Skin epidermis (tissue), 12 donors: ENCODE measurements at regions not wholly inside any gene's neighbourhood (a gene's known extent, or its start where the extent isn't known, plus 50 kb on each side); places are given as distances from the start of the nearest gene placed in this dataset.

Source experiments
- H3K27ac ChIP-seq, 21 experiments: fragments of 200-600 bp; sonication (generic) in 11 of 21; one replicate each; pipeline ENCODE4 v1.5.0; 2020; ENCODE audit warnings: mild to moderate bottlenecking in 3 of 21, inconsistent platforms in 2 of 21, moderate library complexity in 2 of 21
- H3K4me3 ChIP-seq, 7 experiments: fragments of 200-600 bp; sonication (generic) in 2 of 7; one replicate each; pipeline ENCODE4 v1.5.0; 2020; ENCODE audit warnings: inconsistent platforms in 2 of 7, mild to moderate bottlenecking in 2 of 7, moderate library complexity in 1 of 7

DNA sequence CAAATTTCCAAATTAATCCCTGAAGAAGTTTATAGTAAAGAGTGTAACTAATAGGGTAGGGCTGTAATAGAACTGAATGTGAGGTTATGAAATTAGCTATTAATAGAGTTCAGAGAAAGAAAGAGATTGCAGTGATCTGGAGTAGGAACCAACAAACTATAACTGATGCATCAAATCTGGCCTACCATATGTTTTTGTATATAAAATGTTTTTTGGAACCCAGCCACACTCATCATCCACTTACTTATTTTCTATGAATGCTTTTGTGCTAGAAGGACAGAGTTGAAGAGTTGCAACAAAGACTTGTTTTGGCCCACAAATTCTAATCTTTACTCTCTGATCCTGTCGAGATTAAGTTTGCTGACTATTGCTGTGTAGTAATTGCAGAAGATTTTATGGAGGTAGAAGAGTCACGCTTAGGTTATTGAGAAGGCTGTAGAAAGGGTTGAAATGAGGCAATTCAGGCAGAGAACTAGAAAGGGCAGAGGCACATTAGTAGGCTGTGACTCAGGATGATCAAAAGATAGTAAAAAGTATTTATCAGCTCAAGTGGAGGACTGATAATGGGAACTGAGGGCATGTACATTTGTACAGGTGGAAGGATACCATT, 298.7 kb upstream of the EMCN start:
- Histone ChIP-seq H3K27ac (no peak overlapping the region), H3K4me3 (no peak overlapping the region)

GRCh38 chr4:100811046-100811445, 293.2 kb upstream of the EMCN start:
- no peak overlapping the region for H3K27ac ChIP-seq
- H3K4me3 ChIP-seq = no peak overlapping the region

DNA sequence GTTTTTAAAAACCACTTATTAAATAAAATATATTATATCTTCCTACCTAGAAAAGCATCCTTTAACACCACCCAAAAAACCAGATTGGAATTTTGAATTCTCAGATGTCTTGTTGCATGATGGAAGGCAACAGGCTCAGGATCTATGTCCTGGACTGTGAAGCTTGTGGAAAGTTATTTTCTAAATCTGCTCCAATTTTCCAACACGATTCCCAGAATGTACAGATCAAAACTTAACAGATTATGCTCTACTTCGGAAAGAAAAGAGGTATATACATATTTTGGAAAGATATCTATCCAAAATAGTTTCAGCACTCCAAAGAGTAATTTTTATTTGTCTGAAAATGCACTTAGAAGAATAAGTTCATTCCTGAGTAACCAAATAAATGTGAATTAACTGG, 291.7 kb upstream of the EMCN start:
- no peak overlapping the region for H3K4me3 ChIP-seq
- H3K27ac ChIP-seq = no peak overlapping the region

DNA sequence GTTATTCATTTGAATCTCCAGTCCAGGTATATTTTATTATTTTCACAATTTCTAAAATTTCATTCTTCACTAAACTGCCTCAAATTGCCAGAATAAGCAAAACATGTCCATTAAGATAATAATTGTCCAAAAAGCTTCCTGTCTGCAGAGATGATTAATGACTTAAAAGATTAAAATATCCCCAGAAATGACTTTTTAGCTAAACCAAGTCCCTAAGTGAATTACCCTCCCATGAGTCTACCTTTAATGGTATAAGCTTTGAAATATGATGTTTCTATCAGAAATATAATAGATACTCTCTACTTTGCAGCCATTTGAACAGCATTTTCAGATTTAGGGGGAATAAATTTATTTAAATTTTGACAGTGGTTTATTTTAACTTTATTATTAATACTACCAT, 289.2 kb upstream of the EMCN start:
- Histone ChIP-seq H3K27ac (no peak overlapping the region), H3K4me3 (no peak overlapping the region)

DNA sequence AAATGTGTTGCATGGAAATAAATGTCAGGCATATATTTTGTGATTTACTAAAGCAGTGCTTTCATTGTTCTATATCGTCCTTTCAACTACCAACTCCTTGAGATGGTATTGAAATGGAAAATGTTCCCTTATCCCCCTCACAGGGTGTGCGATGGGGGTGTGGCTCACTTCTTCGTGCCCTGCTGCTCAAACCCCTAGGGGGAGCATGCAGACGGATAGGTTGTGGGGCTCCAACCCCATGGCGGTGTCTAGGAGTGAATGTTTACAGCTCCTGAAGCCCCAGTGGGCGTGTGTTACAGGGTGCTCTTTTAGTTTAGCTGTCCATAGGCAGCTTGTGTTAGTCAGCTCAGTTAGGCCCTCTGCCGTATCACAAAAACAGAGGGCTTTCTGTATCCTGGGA, 287.7 kb upstream of the EMCN start:
- Histone ChIP-seq H3K4me3 (no peak overlapping the region), H3K27ac (no peak overlapping the region)

GRCh38 chr4:100804576-100805360, 286.9 kb upstream of the EMCN start:
- Histone ChIP-seq H3K27ac (no peak overlapping the region), H3K4me3 (no peak overlapping the region)

GRCh38 chr4:100803751-100804150, 285.9 kb upstream of the EMCN start:
- no peak overlapping the region for H3K4me3 ChIP-seq
- no peak overlapping the region for H3K27ac ChIP-seq

GRCh38 chr4:100799761-100800539, 282.1 kb upstream of the EMCN start:
- no peak overlapping the region for H3K4me3 ChIP-seq
- H3K27ac ChIP-seq = no peak overlapping the region

DNA sequence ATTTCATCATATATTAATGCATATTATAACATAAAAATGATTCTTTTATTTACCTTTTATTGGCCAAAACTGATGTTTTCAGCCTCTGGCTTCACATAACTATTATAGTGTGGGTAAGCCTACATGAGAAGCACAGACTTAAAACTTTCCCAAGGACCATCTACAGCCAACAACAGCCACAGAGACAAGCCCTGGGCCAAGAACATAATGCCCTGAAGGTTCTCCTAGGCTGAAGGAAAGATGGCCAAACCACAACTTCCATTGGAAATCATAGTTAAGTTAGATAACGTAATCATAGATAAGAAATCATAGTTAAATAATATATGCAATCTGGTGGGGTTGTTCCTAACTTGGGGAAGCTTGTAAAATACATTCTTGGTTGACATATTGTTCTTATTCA, 280.0 kb upstream of the EMCN start:
- Histone ChIP-seq H3K4me3 (no peak overlapping the region), H3K27ac (no peak overlapping the region)

GRCh38 chr4:100797356-100797755, 279.5 kb upstream of the EMCN start:
- H3K27ac ChIP-seq = no peak overlapping the region

DNA sequence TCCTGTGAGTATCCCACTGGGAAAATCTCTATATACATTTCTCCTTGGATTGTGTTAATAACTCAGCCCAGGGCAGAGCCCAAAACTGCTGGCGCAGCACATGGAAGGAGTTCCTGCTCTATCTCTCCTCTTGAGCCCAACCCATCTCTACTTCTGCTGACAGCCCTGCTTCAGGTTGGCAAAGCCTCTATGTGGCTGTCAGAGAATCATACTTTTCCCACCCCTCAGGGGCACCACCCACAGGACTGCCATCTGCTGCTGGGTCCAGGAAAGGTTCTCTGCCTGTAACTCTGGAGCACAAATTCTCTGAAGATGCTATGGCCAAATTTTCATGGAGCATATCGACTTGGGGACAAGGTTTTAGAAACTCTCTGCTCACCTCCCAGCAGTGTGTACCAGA, 278.5 kb upstream of the EMCN start:
- H3K27ac ChIP-seq = no peak overlapping the region
- H3K4me3 ChIP-seq = no peak overlapping the region

More at GRCh38 chr4:100797356-100797755, 279.5 kb upstream of the EMCN start:
- H3K4me3 ChIP-seq = no peak overlapping the region

DNA sequence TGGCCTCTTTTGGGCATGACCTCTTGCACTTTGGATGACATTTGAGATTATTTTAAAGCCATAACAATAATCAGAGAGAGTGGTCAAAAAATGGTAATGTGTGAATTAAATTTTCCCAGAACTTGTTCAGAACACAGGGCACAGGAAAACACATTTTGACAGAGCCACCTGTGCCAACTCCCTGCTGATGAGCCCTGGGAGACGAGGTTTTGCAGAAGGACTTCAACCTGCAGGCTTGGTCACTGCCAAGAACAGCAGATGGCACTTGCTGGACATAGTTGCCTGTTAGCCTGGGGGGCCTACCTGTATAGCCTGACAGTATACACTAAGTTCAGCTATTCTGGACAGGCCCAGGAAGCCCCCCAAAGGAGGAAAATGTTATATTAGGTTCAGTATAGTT, 277.8 kb upstream of the EMCN start:
- Histone ChIP-seq H3K27ac (no peak overlapping the region), H3K4me3 (no peak overlapping the region)

GRCh38 chr4:100790836-100791615, 273.2 kb upstream of the EMCN start:
- H3K4me3 ChIP-seq = no peak overlapping the region
- H3K27ac ChIP-seq = no peak overlapping the region

DNA sequence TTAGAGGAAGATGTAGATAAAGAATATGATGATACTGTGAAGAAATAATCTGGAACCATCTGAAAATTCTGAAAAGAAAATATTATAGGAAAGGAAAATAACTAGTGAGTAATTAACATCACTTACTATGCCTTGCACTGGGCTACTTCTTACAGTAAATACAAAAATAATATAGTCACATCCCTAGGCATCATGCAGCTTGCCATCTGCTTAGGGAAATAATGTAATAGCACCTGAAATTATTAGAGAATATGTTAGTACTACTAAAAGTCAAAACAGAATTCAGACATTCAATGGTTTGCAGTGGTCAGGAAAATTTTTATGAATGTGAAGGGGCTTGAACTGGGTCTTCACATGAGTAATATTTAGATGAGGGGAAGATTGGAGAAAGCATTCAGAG, 272.2 kb upstream of the EMCN start:
- no peak overlapping the region for H3K4me3 ChIP-seq
- no peak overlapping the region for H3K27ac ChIP-seq

GRCh38 chr4:100786481-100786880, 268.7 kb upstream of the EMCN start:
- H3K4me3 ChIP-seq = no peak overlapping the region

DNA sequence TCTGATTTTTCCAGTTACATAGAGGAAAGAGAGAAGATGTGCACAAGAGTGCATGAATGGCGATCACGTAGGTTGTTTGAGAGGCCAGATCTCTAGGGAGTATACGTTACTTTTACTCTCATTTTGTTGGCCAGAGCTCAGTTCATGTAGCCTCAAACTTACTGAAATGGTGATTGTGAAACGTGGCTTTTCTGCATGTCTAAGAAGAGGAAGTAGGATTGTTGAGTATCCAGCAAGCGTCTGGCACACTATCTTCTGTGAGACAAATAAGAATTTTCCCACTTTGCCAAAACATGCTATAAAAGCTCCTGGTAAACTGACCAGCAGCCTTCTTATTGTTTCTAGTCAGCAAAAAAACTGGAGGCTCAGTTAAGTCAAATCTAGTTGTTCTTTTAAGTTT, 264.5 kb upstream of the EMCN start:
- no peak overlapping the region for H3K27ac ChIP-seq
- H3K4me3 ChIP-seq = no peak overlapping the region

More at GRCh38 chr4:100786481-100786880, 268.7 kb upstream of the EMCN start:
- no peak overlapping the region for H3K27ac ChIP-seq

- H3K27ac ChIP-seq = no peak overlapping the region
- no peak overlapping the region for H3K4me3 ChIP-seq
Measured at GRCh38 chr4:100781435-100781834, 263.6 kb upstream of the EMCN start.

DNA sequence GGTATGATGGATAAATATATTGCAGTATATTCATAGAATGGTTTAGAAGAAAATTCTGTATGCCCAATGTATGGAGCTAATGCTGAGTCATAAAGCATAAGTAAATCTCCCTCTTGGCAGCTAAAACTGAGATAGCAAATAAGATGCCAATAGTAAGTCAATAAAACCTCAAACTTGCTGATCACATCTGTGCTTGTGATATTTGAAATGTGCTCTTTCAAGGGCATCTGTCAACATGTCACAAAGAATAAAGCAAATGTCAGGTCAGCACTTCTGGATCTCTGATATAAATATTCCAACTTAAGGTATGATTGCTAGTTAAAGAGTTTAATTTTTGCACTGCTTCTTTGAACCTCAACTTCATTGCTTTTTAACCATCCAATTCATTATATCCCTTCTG, 262.3 kb upstream of the EMCN start:
- H3K4me3 ChIP-seq = no peak overlapping the region
- no peak overlapping the region for H3K27ac ChIP-seq

GRCh38 chr4:100778431-100778830, 260.6 kb upstream of the EMCN start:
- Histone ChIP-seq H3K4me3 (no peak overlapping the region), H3K27ac (no peak overlapping the region)

DNA sequence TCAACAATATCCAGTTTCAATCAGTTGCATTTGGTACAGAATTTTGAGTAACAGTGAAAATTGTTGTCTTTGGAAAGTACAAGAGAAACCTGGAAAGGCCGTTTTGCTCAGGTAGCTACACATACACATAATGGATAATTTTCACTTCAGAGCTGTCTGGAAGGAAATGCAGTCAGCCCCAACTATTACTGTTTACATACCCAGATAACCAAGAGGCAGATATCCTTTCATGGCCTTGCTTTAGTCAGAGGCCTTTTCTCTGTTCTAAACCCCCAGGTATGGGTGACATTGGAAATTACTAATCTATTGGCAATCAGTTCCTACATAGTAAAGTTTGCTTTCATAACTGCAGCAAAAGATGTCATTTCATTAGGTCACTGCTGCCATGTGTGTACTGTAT, 244.9 kb upstream of the EMCN start:
- H3K27ac ChIP-seq = no peak overlapping the region
- no peak overlapping the region for H3K4me3 ChIP-seq
